Fibroblast of the conjunctiva (primary cell): ENCODE measurements at regions not wholly inside any gene's neighbourhood (a gene's known extent, or its start where the extent isn't known, plus 50 kb on each side); places are given as distances from the start of the nearest gene placed in this dataset.
"Not testable (repeated sequence)": the region's sequence is repeated elsewhere in the genome, so short reads cannot be mapped to it uniquely, and the experiment has no call there.

Source experiments
- DNase-seq: peaks from one replicate; pipeline ENCODE4 v3.0.0-alpha.2; 2010; ENCODE audit warnings: low read depth

DNA sequence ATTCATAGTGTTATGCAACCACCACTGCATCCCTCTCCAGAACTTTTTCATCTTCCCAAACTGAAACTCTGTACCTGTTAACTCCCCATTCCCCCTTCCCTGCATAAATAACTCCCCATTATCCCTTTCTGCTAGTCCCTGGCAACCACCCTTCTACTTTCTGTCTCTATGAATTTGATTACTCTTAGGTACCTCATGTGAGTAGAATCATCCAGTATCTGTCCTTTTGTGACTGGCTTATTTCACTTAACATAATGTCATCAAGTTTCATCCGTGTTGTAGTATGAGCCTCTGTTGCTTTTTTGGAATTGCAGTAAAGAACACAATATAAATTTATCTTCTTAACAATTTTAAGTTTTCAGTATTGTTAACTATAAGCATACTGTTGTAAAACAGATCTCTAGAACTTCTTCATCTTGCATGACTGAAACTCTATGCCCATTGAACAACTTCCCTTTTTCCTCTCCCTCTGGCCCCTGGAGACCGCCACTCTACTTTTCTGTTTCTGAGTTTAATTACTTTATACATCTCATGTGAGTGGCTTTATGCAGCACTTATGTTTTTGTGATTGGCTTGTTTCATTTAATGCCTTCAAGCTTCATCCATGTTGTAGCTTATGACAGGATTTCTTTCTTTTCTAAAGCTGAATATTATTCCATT lies 87.3 kb upstream of the ABCC4 start:
- DNase-seq = no peak

DNA sequence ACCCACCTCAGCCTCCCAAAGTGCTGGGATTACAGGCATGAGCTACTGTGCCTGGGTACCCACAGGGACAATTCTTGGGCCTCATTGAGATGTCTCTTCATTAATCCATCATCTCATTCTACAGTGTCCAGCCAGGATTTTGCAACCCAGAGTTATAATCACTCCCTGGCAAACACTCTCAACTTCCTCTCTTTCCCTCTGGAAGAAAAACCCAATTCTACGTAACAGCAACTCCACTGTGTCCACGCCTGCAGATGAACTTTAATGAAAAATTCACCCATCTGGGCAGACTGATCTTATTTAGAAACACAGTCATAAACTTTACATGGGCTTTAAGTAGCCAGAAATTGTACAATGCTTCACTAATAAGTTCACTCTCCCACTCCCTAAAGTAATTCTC lies 90.1 kb upstream of the ABCC4 start:
- no peak for DNase-seq

DNA sequence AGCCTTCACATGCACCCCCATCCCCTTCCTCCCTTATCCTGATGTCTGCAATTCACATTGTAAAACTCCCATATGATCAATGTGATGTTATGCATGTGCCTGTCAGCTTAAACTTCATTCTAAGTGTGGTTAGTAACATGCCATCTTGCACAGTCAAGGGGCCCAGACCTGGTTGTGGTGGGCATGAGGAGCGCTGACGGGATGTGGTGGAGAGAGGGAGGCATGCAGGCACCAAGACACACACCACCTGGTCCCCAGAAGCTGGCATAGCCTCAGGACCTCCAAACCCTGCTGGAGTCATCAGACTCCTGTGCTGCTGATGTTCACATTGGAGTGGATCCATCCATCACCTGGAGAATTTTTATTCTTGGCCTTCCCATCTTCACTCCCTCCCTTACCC lies 90.5 kb upstream of the ABCC4 start:
- no peak for DNase-seq

DNA sequence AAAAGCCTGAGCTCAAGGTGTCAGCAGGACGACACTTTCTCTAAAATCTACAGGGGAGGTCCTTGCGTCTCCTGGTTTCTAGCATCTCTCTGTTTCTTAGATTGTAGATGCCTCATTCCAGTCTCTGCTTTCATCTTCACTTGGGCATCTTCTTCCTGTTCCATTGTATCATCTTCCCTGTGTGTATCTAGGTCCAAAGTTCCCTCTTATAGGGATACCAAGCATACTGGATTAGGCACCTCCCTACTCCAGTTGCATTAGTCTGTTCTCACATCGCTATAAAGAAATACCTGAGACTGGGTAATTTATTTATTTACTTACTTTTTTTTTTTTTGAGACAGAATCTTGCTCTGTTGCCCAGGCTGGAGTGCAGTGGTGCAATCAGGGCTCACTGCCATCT lies 91.3 kb upstream of the ABCC4 start:
- no peak for DNase-seq

DNA sequence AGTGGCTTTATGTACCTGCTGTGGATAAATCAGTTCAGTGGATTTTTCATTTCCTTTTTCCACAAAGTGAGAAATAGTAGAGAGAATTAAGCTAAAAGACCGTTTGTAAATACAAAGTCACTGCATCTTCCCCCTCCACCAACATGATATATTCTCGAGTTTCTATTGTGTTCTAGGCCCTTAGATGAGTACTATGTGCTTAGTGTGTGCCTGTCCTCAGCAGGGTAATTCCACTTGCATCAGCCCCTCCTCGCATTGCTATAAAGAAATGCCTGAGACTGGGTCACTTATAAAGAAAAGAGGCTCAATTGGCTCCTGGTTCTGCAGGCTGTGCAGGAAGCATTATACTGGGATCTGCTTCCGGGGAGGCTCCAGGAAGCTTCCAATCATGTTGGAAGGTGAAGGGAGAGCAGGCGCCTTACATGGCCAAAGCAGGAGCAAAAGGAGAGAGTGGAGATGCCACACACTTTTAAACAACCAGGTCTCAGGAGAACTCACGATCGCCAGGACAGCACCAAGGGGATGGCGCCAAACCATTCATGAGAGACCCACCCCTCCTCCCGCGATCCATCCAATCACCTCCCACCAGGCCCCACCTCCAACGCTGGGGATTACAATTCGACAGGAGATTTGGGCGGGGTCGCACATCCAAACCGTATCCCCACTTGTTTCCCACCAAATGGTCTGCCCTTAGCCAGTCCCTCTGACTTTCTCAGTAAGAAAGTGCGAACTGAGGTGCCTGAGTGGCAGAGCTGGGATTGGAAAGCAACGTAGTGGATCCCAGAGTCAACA lies 102.3 kb upstream of the ABCC4 start:
- DNase-seq = no peak

DNA sequence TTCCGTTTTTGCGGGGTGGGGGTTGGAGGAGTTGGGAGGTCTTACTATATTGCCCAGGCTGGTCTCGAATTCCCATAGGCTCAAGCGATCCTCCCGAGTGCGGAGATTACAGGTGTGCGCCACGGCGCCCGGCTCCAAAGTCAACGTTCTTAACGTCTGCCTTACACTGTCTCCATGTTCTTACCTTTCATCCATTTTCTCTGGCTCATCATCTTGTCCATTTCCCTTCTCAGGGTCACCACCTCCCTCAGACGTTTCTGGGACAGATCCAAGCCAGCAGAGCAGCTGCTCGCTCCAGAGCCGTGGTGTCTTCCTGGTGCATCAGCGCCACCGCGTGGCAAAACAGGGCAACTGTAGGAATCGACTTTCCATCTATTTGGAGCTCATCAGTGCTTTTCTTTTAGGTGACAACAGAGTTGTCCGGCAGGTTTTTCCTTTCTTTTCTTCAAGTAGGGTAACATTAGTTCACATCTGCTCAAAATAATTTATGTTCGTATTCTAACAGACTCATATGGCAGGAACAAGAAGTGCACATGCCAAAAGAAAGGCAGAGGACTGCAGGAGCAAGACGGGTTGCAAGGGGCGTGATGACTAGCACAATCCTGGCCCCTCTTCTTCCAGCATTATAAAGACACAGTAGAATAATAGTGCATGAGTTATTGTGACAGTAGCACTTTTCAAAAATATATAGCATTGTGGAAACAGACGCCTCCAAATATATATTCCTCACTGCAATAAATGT lies 103.1 kb upstream of the ABCC4 start:
- peak; percentile 72 for DNase-seq

DNA sequence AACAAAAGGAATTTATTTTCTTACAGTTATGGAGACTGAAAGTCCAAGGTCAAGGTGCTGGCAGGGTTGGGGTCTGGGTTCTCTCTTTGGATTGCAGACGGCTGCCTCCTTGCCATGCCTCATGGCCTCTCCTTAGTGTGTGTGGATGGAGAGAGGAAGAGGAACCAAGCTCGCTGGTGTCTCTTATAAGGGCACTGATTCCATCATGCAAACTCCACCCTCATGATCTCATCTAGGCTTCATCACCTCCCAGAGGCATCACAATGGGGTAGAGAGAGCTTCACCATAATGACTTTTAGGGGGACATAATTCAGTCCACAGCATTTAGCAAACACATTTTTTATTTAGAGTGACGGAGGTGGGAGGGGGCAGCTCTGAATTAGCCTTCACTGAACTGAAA lies 104.9 kb upstream of the ABCC4 start:
- no peak for DNase-seq

DNA sequence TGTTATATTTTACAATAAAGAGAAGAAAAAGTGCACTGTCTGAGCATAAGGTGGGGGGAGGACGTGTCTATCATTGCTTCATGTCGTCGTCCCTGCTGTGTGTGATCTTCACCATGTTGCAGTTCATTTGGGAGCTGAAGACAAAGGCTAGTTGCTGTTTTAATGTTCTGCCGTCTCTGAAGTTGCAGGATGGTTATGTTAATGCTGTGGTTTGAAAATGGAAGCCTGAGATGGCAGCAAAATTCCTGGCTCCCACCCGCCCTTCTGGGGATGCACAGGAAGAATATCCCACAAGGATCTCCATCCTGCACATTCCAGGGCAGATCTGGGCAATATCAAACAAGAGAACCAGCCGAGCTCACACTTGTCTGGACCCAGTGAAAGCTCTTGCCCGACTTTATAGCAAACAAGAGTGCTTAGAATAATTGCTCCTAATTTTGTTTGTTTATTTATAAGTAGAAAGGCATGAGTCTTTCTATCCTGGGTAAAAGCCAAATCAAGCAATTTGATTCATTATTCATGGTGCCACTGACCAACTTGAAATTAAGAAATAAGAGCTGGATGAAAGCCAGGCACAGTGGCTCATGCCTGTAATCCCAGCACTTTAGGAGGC lies 110.3 kb upstream of the ABCC4 start:
- DNase-seq = no peak

DNA sequence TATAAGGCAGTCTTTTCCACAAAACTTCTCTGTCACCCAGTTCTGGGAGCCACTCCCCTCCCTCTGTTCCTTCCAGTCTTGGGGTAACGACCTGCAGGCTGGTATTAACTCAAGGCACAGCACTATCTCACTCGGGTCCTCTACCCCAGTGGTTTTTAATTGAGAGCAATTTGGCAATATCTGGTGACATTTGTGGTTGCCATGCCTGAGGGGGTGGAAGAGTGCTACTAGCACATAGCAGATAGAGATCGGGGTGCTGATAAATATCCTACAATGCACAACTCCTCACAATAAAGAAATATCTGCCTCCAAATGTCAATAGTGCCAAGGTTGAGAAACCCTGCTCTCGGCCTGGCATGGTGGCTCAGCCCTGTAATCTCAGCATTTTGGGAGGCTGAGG lies 117.7 kb upstream of the ABCC4 start:
- DNase-seq = no peak

DNA sequence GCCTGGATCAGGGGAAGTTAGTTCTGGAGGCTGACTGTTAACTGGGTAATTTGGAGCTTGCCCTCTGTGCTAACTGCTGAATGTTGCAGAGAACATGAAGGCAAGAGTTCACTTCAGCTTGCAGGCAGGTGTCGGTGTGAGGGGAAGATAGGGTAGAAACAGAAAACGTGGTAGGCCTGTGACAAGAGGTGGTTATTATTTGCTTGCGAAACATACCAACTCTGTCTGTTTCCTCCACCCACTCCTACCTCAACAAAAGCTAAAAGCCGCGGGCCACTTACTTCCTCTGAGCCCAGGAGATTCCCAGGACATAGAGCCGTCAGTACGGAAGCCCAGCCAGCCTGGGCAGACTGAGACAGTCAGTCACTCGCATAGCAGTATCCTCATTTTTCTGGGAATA lies 119.2 kb upstream of the ABCC4 start:
- DNase-seq = no peak

DNA sequence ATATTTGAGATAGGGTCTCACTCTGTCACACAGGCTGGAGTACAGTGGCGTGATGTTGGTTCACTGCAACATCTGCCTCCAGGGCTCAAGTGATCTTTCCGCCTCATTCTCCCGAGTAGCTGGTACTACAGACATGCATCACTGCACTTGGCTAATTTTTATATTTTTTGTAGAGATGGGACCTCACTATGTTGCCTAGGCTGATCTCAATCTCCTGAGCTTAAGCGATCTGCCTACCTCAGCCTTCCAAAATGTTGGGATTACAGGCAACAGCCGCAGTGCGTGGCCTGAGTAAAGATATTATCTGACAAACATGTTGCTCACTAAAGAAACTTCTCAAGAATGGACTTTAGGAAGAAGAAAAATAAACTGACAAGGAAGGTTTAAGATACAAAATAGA lies 125.4 kb upstream of the ABCC4 start:
- DNase-seq = no peak

DNA sequence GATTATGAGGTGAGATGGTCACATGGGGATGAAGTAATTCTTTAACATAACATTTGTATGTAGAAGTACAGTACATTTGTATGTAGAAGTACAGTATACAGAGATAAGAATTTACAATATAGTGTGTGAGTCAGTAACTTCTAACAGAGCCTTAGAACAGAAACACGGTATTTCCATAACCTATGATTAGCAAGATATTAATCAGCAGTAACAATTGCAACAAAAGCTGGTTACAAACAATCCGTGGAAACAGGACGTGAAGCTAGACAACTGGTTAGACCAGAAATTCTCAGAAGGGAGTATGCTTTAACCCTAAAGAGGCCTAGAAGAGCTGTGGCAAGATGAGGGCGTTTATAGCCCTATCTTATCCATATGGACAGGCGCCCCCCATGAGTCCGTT lies 122.0 kb upstream of the CLDN10 start:
- DNase-seq = not testable (repeated sequence)

DNA sequence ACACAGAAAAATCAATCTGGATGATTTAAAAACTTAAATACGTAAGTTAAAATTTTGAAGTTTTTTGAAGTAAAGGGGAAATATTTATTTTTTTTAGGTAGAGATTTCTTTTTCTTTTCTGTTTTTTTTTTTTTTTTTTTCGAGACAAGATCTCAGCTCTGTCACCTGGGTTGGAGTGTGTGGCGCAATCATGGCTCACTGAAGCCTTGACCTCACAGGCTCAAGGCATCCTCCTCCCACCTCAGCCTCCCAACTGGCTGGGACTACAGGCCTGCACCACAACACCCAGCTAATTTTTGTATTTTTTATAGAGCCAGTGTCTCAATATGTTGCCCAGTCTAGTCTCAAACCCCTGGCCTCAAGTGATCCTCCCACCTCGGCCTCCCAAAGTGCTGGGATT lies 120.4 kb upstream of the CLDN10 start:
- no peak for DNase-seq

DNA sequence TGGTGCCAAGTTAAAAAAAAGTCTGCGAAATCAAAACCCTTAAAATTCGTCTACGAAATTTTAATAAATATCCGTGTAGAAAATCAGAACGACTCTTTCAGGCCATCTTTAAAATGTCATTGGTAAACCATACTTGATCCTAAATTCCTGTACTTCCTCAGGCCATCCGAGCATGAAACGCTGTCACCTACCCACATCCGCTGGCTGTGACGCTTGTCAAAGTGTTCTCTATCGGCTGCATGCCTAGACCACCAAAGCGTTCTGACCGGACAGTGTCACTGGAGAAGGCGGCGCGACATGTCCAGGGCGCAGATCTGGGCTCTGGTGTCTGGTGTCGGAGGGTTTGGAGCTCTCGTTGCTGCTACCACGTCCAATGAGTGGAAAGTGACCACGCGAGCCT lies 119.0 kb upstream of the CLDN10 start:
- DNase-seq = no peak

DNA sequence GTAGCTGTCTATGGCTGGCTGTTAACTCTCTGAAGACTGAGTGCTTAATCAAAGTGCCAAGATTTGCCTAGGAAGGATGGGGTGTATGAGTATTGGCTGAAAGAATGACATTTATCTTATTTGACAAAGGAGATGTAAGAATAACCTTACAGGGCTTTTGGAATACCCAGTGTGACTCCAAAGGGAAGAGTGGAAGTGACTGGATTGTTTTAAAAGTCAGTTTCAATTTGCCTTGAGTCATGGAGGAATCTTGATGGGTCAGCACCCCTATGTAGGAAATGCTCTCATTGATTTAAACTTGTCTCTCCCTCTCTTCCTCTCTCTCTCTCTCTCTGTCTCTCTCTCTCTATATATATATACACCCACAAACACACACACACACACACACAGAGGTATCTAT lies 118.4 kb upstream of the CLDN10 start:
- DNase-seq = no peak

DNA sequence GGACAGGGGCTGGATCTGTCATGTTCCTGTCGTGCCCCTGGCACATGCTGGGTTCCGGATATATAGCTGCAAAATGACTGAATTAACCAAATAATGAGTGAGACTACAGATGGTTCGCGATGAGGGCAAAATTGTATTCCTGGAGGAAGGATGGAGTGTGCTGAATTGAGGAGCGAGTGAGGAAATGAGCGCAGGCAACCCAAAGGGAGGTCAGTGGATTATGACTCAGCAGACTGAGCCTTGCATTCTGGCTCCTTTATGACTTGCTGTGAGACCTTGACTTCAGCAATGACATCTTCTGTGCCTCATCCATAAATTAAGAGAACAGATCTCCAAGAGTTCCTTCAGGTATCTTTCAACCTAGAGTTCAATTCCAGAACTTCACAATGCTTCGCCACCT lies 115.0 kb upstream of the CLDN10 start:
- no peak for DNase-seq

DNA sequence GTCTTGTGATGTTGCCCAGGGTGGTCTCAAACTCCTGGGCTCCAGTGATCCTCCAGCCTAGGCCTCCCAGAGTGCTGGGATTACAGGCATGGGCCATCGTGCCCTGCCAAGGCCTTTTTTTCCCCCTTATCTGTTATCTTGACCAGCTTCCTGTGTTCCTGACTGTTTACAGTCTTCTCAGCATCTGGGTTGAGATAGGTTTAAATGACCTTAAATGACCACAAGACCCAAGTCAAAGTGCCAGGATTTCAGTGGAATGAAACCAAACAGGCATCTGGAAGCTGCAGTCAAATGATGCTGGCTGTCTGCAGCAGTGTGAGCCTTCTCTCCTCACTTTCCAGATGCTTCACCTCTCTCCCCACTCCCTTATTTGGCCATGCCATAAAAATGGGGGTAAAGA lies 114.2 kb upstream of the CLDN10 start:
- DNase-seq = no peak

DNA sequence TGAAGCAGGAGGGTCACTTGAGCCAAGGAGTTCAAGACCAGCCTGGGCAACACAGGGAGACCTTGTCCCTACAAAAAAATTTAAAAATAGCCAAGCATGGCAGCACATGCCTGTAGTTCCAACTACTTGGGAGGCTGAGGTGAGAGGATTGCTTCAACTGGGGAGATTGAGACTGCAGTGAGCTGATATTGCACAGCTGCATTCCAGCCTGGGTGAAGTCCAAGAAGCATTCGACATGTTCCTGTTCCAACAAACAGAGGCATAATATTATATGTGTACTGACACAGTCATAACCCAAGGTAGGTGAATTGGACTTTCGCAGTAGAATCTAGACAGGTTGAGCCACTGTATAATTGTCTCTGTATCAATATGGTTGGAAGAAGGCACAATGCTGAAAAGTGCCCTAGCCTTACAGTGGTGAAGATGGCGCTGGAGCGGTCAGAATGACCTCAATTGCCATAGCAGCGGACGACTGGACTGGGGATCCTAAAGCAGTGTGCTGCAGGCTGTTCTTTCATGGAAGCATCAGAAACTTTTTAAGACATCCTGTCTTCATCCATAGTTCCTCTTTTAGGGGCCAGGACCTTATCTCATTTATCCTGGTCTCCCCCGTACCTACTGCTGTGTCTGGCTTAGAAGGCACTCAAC lies 112.0 kb upstream of the CLDN10 start:
- no peak for DNase-seq

DNA sequence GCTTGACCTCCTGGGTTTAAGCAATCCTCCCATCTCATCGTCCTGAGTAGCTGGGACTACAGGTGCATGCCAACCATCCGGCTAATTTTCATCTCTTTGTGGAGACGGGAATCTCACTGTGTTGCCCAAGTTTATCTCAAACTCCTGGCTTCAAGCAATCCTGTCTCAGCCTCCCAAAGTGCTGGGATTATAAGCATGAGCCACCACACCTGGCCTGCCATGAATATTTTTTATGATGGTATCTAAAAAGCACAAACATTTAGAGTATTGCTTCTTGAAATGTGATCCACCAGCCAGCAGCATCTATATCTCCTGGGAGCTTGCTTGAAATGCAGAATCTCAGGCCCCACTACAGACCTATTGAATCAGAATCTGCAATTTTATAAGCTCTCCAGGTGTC lies 111.2 kb upstream of the CLDN10 start:
- no peak for DNase-seq

DNA sequence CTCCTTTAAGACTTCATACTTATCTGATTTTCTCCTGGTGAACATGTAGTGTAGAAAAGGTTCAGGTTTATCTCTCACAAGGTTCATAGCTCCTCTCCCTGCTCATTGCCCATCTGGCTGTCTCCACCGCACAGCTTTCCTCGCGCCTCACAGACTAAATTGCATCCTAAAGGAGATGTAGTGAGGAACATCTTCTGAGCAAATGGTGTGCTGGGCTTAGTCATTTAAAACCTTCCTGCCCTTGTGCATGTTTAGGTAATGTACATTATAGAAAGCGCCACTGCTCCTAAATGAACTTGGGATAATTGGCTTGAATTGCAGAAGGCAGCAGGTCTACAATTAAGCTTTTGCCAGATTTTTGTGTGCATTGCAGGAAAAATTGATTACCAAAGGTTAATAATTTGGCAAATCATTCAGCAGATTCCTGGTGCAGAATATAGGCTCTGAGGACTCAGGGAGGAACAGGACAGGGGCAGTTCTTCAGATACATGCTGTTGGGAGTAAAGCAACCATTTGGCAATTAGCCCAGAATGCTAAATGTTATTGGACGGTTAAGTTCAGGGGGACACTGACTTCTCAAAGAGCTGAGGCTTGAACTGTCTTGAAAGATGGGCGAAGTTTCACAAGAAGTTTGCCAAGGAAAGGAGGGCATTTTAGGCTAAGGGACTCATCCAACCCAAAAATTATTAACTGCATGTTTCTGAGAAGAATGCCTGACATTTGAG lies 108.4 kb upstream of the CLDN10 start:
- no peak for DNase-seq

DNA sequence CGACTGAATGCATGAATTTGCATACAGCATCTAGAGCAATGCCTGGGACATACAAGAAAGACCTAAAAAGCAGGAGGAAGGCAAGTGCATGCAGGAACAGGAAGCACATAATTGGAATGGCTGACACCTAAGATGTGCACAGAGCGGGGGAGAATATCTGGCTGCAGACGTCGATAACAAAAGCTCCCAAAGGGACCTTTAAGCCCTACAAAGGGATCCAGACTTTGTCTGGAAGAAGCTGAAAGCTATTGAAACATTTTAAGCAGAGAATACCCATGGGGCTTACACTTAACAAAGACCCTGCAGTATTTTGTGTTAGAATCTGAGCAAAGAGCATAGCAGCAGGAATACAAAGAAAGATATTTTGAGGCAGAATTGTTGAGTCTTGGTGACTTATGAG lies 107.4 kb upstream of the CLDN10 start:
- no peak for DNase-seq

DNA sequence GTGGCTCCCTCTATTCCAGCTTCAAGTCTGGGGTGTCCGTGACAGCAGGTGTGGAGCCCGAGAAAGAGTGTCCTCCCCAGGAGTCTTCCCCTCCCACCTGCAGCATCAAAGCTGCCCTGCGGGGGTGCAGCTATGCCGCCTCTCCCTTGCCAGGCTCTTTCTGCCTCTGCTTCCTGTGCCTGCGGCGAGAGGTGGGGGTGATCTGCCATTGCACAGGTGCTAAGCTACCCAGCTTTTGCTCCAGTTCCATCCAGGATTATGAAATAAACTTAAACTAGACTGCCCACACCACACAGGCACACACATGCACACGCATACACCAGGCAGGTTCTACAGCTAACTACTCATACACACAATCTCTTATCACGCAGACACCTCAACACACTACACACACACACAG lies 104.7 kb upstream of the CLDN10 start:
- no peak for DNase-seq
